VCaP (cell line): ENCODE measurements at regions not wholly inside any gene's neighbourhood (a gene's known extent, or its start where the extent isn't known, plus 50 kb on each side); places are given as distances from the start of the nearest gene placed in this dataset.

Experiments
- H3K27ac ChIP-seq: fragments of 450-650 bp; 2 replicates; pipeline ENCODE4 v1.5.1; 2017
- CTCF ChIP-seq: fragments of 450-650 bp; conservative IDR thresholded peaks from 2 replicates; pipeline ENCODE4 v1.5.1; 2017; ENCODE audit warnings: mild to moderate bottlenecking, moderate library complexity

- no peak overlapping the region for H3K27ac ChIP-seq
- no peak for TF ChIP-seq CTCF
Measured at GRCh38 chr1:200342511-200343311, 67.1 kb downstream of the ZNF281 start.

- no peak overlapping the region for H3K27ac ChIP-seq
- TF ChIP-seq CTCF = no peak
Measured at GRCh38 chr1:200338451-200338850, 71.4 kb downstream of the ZNF281 start.

- no peak for TF ChIP-seq CTCF
- H3K27ac ChIP-seq = no peak overlapping the region
Measured at GRCh38 chr1:200337831-200338230, 72.0 kb downstream of the ZNF281 start.

GRCh38 chr1:200337410-200337809 is 72.4 kb downstream of the ZNF281 start:
- H3K27ac ChIP-seq = no peak overlapping the region

GRCh38 chr1:200336901-200337391 is 72.9 kb downstream of the ZNF281 start:
- no peak overlapping the region for H3K27ac ChIP-seq
- TF ChIP-seq CTCF = no peak

More at GRCh38 chr1:200337410-200337809, 72.4 kb downstream of the ZNF281 start:
- no peak for TF ChIP-seq CTCF

- no peak overlapping the region for H3K27ac ChIP-seq
Measured at GRCh38 chr1:200336101-200336845, 73.6 kb downstream of the ZNF281 start.

More at GRCh38 chr1:200336101-200336845, 73.6 kb downstream of the ZNF281 start:
- TF ChIP-seq CTCF = no peak
